Activated T-helper 1 cell treated with Interleukin-2 at 50 U/mL for 16 hours (primary cell): ENCODE measurements at regions not wholly inside any gene's neighbourhood (a gene's known extent, or its start where the extent isn't known, plus 50 kb on each side); places are given as distances from the start of the nearest gene placed in this dataset.
"Not testable (repeated sequence)": the region's sequence is repeated elsewhere in the genome, so short reads cannot be mapped to it uniquely, and the experiment has no call there.

ENCODE experiments used
- DNase-seq: peaks from one replicate; pipeline ENCODE4 v3.0.0-alpha.2; 2020; ENCODE audit warnings: low read depth

GRCh38 chr6:6946206-6947155, 161.3 kb upstream of the RREB1 start:
- no peak for DNase-seq

- no peak for DNase-seq
Measured at GRCh38 chr6:6950373-6951145, 157.2 kb upstream of the RREB1 start.

DNA sequence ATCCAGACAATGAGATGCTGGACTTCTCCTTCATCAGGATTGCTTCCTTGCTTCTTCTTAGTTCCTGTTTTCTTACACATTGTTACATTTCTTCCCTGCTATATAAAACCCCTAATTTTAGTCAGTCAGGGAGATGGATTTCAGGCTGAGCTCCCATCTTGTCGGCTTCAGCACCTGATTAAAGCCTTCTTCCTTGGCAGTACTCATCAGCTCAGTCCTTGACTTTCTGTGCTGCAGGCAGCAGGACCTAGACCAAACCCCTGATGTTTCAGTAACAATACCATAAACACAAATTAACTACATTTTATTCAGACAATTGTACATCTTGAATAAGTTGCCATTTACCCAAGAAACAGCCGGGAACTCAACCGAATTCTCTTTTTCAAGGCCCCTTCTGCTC, 156.4 kb upstream of the RREB1 start:
- DNase-seq: no peak

DNA sequence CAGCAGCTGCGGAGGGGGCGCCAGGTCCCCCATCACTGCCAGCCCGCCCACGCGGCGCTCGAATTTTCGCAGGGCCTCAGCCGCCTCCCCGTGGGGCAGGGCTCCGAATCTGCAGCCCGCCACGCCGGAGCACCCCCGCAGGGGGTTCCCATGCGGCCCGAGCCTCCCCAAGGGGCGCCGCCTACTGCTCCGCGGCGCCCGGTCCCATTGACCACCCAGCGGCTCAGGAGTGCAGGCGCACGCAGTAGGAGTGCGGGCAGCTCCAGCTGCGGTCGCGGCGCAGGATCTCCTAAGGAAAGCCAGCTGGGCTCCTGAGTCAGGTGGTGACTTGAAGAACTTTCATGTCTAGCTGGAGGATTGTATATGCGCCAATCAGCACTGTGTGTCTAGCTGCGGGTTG, 155.3 kb upstream of the RREB1 start:
- DNase-seq: no peak

- not testable (repeated sequence) for DNase-seq
Measured at GRCh38 chr6:6952927-6953326, 154.8 kb upstream of the RREB1 start.

DNA sequence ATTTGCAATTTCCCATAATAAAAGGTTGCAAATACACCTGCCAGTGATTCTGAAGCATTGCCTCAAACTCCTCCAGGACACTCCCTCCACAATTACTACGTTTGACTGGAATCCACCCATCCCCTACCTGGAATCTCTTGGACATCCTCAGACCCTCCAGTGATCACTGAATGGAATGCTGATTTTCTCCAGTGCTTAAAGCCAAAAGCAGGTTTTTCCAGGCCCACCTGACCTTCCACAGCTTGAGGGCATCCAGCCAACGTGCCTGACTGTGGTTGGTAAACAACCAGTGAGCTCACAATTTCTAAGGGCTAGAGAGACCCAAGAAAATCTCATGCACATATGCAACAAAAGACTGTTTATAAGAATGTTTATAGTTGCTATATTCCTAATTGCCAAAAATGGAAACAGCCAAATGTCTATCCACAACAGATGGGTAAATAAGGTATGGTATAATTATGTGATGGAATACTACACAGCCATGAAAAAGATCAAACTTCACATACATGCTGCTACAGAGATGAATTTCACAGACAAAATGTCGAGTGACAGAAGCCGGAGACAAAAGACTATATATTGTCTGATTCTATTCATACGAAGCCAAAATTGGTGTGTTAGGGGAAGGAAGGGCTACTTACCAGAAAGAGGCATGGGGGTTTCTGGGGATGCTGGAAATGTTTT, 147.1 kb upstream of the RREB1 start:
- DNase-seq: no peak

- no peak for DNase-seq
Measured at GRCh38 chr6:6962086-6962485, 145.7 kb upstream of the RREB1 start.

- DNase-seq: no peak
Measured at GRCh38 chr6:6962699-6963098, 145.1 kb upstream of the RREB1 start.

DNA sequence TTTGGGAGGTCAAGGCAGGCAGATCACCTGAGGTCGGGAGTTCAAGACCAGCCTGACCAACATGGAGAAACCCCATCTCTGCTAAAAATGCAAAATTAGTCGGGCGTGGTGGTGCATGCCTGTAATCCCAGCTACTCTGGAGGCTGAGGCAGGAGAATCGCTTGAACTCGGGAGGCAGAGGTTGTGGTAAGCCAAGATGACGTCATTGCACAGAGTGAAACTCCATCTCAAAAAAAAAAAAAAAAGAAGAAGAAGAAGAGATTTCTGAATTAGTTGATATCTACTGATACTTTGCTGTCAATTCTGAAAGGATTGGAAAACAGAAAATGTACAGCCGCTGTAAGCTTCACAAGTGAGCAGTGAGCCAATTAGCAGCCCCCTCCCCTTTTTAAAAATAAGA, 144.4 kb upstream of the RREB1 start:
- DNase-seq: not testable (repeated sequence)

DNA sequence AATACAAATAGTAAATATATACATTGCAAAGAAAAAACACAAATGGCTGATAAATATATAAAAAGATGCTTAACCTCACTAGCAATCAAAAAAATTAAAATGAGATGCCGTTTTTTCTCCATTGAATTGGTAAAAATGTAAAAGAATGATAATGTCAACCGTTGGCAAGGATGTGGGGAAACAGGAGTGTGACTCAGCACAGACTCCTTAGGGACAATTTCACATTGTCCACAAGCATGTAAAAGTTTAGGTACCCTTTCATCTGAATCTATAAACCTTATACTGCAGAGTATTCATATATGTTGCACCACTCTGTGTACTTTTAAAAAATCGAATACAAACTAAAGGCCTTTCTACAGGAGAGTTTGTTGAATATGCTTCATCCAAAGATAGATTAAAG, 143.1 kb upstream of the RREB1 start:
- DNase-seq: no peak

DNA sequence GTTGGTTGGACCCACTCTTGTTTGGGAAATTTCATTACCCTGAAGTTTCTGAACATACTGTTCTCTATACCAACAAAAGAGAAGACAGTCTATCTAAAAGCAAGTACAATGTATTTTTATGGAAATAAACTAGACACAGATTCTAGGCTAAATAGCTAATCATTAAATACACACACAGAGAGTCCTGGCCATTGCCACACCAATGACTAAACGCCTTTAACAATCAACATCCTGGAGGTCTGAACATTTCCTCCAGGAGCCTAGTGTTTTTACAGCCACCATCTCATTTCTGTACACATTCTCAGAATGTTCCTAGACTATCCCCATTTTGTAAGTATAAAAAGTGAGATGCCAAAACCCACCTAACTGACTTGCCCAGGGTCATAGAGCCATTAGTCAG, 141.6 kb upstream of the RREB1 start:
- DNase-seq: no peak

DNA sequence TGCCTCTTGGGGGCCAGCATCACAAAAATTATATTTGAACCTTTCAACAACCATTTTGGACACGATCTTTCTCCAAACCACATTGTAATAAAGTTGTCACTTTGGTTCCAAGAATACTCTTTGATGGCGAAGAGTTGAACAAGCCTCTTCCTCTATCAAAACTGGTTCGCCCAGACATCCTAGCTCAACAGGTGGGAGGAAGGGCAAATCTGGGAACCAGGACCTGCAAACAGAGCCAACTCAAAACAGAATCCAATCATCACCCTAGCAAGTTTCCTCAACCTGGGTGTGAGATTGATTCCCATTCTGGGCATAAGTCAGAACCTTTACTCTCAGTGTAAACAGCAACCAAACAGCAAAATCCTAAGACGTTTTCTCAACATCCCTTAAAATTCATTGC, 141.2 kb upstream of the RREB1 start:
- DNase-seq: no peak

DNA sequence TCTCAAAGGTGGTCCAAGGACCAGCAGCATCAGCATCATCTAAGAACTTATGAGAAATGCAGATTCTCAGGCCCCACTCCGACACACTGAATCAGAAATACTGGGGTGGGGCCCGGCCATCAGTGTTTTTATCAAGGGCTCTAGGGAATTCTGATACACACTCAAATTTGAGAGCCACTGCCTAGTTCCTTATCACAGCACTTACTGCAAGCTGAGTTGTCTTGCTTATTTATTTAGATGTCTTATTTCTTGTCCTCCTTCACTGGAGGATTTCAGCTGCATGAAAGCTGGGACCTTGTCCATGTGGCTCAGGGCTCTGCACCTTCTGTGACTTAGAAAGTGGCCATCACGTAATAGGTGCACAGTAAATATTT, 139.4 kb upstream of the RREB1 start:
- no peak for DNase-seq

DNA sequence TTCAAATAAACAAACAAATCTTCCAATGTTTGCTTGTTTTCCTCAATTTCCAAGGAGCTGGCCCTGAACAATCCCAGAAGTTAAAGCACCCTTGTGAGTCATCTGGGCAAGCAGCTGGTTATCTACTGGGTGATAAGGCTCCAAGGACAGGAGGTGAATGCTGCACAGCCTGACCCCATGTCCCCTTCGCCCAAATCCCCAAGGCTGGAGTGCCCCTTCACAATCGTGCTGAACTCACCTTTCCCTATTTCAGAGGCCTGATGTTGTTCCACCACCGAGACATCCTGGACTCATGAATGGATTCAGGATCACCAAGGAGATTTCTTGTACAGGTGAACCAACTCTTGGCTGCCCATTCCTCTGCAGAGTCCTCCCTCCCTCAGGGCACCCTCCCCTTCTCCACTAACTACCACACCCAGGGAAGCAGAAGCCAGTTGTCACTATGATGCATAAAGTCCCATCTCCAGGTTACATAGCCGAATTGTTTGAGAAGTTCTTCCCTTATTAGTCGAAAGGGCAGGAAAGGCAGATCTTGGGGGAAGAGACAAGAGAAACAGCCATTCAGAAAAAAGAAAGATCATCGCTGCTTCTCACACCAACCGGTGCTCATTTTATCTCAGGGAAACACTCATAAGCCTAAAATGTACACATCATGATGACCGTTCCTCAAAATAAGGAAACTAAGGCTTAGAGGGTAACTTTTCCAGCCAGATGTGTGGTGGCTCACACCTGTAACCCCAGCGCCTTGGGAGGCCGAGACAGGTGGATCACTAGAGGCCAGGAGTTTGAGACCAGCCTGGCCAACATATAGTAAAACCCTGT, 138.8 kb upstream of the RREB1 start:
- no peak for DNase-seq

DNA sequence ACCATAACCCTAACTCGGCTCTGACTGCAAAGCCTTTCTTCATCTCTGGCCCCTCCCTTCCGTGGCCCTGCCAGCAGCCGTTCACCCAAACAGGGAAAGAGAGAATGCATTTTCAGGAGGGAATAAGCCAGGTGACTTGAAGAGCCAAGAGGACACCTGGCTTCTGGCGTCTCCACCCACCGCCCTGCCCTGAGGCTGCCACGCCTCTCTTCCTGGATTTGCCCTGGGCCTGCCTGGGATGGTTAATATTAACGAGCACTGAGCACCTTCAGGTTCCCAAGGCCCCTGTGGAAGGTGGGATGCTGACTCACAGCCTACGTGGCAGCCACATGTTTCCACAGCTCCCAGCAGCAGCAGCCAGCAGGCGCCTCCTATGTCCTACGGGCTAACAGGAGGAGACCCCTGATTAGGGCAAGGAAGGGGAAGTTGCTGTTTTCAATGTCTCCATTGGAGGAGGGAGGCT, 138.0 kb upstream of the RREB1 start:
- no peak for DNase-seq

GRCh38 chr6:6970851-6971250, 136.9 kb upstream of the RREB1 start:
- DNase-seq: no peak

DNA sequence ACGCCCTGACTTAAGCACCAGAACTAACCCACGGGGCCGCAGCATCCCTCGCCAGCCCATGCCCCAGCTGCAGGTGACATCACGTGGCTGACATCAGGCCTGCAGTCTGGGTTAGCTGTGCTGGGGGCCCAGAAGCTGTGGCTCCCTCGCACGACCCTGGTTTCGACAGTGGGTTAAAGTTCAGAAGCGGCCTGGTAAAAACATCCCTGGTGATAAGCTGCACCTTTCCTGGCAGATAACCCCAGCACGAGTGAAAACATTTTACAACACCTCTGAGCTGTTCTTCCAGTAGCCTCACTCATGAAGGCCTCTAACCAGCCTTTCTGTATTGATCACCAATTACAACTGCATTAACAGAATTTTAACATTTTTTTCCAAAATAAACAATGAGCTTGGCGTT, 136.4 kb upstream of the RREB1 start:
- DNase-seq: no peak

DNA sequence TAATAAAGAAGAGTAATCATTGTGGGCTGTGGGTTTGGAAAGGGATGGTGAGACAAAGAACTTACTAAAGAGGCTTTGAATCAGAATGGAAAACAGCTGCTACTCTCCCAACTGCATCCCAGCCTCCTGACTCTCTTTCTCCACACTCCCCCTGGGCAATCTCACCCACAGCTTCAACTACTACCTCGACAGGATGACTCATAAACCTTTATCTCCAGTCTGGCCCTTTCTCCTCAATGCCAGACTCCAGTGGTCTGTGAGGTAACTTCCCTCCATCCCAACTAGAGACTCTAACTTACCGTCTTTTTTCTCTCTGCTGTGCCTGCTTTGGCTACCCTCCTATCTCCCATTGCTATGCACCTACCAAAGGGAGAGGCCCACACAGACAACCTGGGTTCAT, 135.3 kb upstream of the RREB1 start:
- no peak for DNase-seq

GRCh38 chr6:6973721-6974120, 134.0 kb upstream of the RREB1 start:
- DNase-seq: no peak

GRCh38 chr6:6975459-6976111, 132.2 kb upstream of the RREB1 start:
- DNase-seq: no peak

DNA sequence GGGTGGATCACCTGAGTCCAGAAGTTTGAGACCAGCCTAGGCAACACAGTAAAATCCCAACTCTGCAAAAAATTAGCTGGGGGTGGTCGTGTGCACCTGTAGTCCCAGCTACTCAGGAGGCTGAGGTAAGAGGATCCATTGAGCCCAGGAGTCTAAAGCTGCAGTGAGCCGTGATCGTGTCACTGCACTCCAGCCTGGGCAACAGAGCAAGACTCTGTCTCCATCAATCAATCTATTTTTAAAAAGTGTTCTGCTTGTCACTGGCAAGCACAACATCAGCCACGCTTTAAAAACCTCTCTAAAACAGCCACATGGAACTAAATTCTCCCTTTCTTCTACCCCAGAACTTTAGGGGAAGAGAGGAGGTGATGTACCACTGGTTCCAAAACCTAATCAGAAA, 131.6 kb upstream of the RREB1 start:
- DNase-seq: no peak
